Esophagus squamous epithelium (tissue), 5 donors: ENCODE measurements at regions not wholly inside any gene's neighbourhood (a gene's known extent, or its start where the extent isn't known, plus 50 kb on each side); places are given as distances from the start of the nearest gene placed in this dataset.

Experiments used
- DNase-seq: peaks from one replicate; lab custom pipeline; 2025; lab: John Stamatoyannopoulos, UW
- H3K27ac ChIP-seq, 4 donors: fragments of 200-600 bp; sonication (generic); one replicate each; pipeline ENCODE4 v1.5.1; 2016 to 2019; ENCODE audit warnings: mild to moderate bottlenecking in 1 of 4
- H3K27me3 ChIP-seq, 4 donors: fragments of 200-600 bp; sonication (generic); 1 replicate in 3 of 4; 2 replicates in 1 of 4; pipeline versions ENCODE4 v1.5.1 to v1.6.0; 2017 to 2021; ENCODE audit warnings: antibody characterized with exemption in 1 of 4
- H3K36me3 ChIP-seq, 3 donors: fragments of 200-600 bp; sonication (generic); one replicate each; pipeline ENCODE4 v1.5.1; 2016 to 2019
- H3K4me1 ChIP-seq, 3 donors: fragments of 200-600 bp; sonication (generic); one replicate each; pipeline ENCODE4 v1.5.1; 2017 to 2019
- H3K4me3 ChIP-seq, 4 donors: fragments of 200-600 bp; sonication (generic); 1 replicate in 3 of 4; 2 replicates in 1 of 4; pipeline ENCODE4 v1.5.1; 2016 to 2019; ENCODE audit warnings: mild to moderate bottlenecking in 2 of 4, moderate library complexity in 1 of 4
- H3K9me3 ChIP-seq, 3 donors: fragments of 200-600 bp; sonication (generic); one replicate each; pipeline ENCODE4 v1.5.1; 2016 to 2019
- CTCF ChIP-seq, 6 experiments: fragments of 450-650 bp in 4 of 6; fragments of 200-600 bp in 2 of 6; sonication (generic) in 2 of 6; IDR thresholded peaks; one replicate each; pipeline ENCODE4 v1.5.1; 2016 to 2019; ENCODE audit warnings: antibody characterized with exemption in 6 of 6, mild to moderate bottlenecking in 4 of 6, moderate library complexity in 4 of 6
- POLR2A ChIP-seq, 4 donors: fragments of 450-650 bp; IDR thresholded peaks; one replicate each; pipeline ENCODE4 v1.6.1; 2017; ENCODE audit warnings: antibody characterized with exemption in 4 of 4, mild to moderate bottlenecking in 4 of 4, moderate library complexity in 3 of 4
- WGBS, 2 donors: methylation state at CpG; one replicate each; pipeline ENCODE4 v1.1.5; 2018; 5-methylcytosine and 5-hydroxymethylcytosine counted together
- intact Hi-C: fragments of 100-400 bp; cut with DNase I; formaldehyde crosslinking; loops from one replicate; pipeline ENCODE4 v1.15.0; 2022
- donor health status: DM: yes; HTN: yes; CAD: no.

DNA sequence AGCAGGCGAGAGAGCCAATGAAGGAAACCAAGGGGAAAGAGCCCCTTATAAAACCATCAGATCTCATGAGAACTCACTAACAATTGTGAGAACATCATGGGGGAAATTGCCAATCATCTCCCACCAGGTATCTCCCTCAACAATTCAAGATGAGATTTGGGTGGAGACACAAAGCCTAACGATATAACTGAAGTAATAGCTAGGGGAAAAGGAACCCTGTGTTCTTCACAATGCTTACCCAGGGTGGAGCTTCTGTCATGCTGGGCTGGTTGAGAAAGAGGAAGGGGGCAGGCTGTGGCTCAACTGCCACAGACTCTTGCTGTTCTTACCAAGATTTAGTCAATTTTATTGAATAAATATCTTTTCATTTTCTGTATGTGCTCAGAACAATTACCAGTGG, 392.1 kb upstream of the HS6ST1 start:
- 62 to 76% methylated on average over 2 of the region's 2 CpGs for WGBS, 2 donors
- Histone ChIP-seq H3K4me3 (no peak overlapping the region), H3K4me1 (no peaks in the 10 kb centered on the region), H3K27me3 (peaks cover 0 to under 1% (median 0%) of the 10 kb centered on the region in 4 donors), H3K27ac (no peak overlapping the region), H3K9me3 (peaks cover 0 to 27% (median 17%) of the 10 kb centered on the region in 3 donors), H3K36me3 (no peaks in the 10 kb centered on the region)
- intact Hi-C loops = no loop called here
- no peak for DNase-seq
- TF ChIP-seq POLR2A (IDR thresholded peaks at IDR 0.05) (no peak), CTCF (IDR thresholded peaks at IDR 0.05) (no peak)

DNA sequence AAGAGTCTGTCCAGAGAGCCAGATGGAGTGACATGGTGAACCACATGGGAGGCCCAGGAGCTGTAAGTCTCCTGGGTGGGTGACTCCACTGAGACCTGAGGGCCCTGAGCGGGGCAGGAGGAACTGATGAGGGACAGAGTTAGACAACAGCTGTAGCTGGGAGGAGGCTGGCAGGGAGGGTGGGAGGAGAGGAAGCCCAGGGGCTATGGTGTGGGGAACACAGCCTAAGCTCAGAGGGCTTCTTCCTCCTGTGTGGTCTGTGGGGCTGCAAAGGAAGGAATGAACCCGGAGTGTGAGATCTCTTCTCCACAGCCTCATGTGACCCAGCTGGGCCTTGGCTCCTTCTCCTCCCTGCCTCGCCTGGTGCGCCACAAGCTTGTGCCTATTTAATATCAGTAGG, 395.6 kb upstream of the HS6ST1 start:
- Histone ChIP-seq H3K9me3 (no peaks in the 10 kb centered on the region), H3K4me3 (no peak overlapping the region), H3K4me1 (no peaks in the 10 kb centered on the region), H3K27ac (no peak overlapping the region), H3K36me3 (no peaks in the 10 kb centered on the region), H3K27me3 (peaks cover 0 to 15% (median 0%) of the 10 kb centered on the region in 4 donors)
- WGBS, 2 donors = 77 to 90% methylated on average over 4 of the region's 4 CpGs
- intact Hi-C loops = no loop called here
- DNase-seq = no peak
- no peak for TF ChIP-seq CTCF (IDR thresholded peaks at IDR 0.05)
- no peak for TF ChIP-seq POLR2A (IDR thresholded peaks at IDR 0.05)

- no peaks in the 10 kb centered on the region for H3K36me3 ChIP-seq
- no peaks in the 10 kb centered on the region for H3K9me3 ChIP-seq
- H3K27ac ChIP-seq = no peak overlapping the region
- WGBS, 2 donors = 71 to 75% methylated on average over 1 to 2 of the region's 6 CpGs
- H3K4me1 ChIP-seq = no peaks in the 10 kb centered on the region
- no peak for DNase-seq
- H3K4me3 ChIP-seq = no peak overlapping the region
- H3K27me3 ChIP-seq = peaks cover 0 to 15% (median 0%) of the 10 kb centered on the region in 4 donors
- TF ChIP-seq CTCF (IDR thresholded peaks at IDR 0.05) (peak in 1 of 6 experiments; percentile 4), POLR2A (IDR thresholded peaks at IDR 0.05) (no peak)
- intact Hi-C loops = no loop called here
Observed at GRCh38 chr2:128714851-128715312, 396.2 kb upstream of the HS6ST1 start.

DNA sequence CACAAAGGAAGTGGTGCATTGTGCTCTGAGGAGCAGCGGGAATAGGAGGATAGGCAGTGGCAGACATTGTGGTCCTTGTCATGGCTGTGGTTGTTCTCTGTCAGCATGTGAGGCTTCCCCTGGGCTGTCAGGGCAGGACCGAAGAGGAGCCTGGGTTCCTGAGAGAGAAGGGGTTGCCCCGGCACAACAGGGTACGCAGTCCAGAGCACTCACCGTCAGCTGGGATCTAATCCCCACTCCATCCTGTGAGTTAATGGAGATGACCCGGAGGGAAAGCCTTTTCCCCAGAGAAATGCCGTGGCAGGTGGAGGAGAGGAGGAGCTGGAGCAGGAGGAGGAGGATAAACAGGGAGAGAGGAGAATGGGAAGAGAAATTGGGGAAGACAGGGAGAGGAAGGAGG, 396.7 kb upstream of the HS6ST1 start:
- Histone ChIP-seq H3K4me1 (no peaks in the 10 kb centered on the region), H3K9me3 (no peaks in the 10 kb centered on the region), H3K27ac (no peak overlapping the region), H3K36me3 (no peaks in the 10 kb centered on the region), H3K27me3 (peaks cover 0 to 15% (median 0%) of the 10 kb centered on the region in 4 donors), H3K4me3 (no peak overlapping the region)
- intact Hi-C loops = no loop called here
- WGBS, 2 donors = 68 to 86% methylated on average over 5 to 6 of the region's 7 CpGs
- DNase-seq = no peak
- TF ChIP-seq CTCF (IDR thresholded peaks at IDR 0.05) (no peak), POLR2A (IDR thresholded peaks at IDR 0.05) (no peak)

DNA sequence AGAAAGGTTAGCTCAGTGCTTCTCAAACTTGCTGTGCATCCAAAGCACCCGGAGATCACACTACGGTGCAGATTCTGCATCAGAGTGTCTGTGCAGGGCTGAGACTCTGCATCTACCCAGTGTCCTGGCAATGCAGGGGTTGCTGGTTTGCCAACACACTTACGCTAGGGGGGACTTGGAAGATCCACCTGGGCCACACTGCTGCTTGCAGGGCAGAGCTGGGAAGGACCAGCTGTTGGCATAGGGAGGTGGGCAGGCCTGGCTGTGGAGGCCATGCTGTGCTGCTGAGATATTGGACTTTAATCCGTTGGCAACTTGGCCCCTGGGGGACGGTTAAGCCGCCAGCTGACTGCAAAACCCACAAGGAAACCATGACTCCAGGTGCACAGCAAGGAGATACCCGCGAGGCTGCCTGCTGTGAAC, 397.6 kb upstream of the HS6ST1 start:
- 56 to 77% methylated on average over 4 to 5 of the region's 8 CpGs for WGBS, 2 donors
- H3K4me3 ChIP-seq = no peak overlapping the region
- no peak for TF ChIP-seq POLR2A (IDR thresholded peaks at IDR 0.05)
- TF ChIP-seq CTCF (IDR thresholded peaks at IDR 0.05) = no peak
- no peak overlapping the region for H3K27ac ChIP-seq
- no peaks in the 10 kb centered on the region for H3K9me3 ChIP-seq
- H3K27me3 ChIP-seq = peaks cover 0 to 15% (median 0%) of the 10 kb centered on the region in 4 donors
- intact Hi-C loops = no loop called here
- DNase-seq = no peak
- no peaks in the 10 kb centered on the region for H3K4me1 ChIP-seq
- H3K36me3 ChIP-seq = no peaks in the 10 kb centered on the region
